ENCODE measurements at regions not wholly inside any gene's neighbourhood (a gene's known extent, or its start where the extent isn't known, plus 50 kb on each side); places are given as distances from the start of the nearest gene placed in this dataset.

GRCh38 chr18:75524181-75524580 lies 96.7 kb upstream of the SMIM21 start:
- TF ChIP-seq CTCF (IDR thresholded peaks at IDR 0.05) (no peak), POLR2A (IDR thresholded peaks at IDR 0.05) (no peak)

All from adrenal gland (tissue), 5 donors.